Parathyroid adenoma (tissue), 2 donors: ENCODE measurements at regions not wholly inside any gene's neighbourhood (a gene's known extent, or its start where the extent isn't known, plus 50 kb on each side); places are given as distances from the start of the nearest gene placed in this dataset.
A peak's percentile ranks its signal among the peaks of the same experiment; 100 is the strongest.
"Not testable (repeated sequence)": the region's sequence is repeated elsewhere in the genome, so short reads cannot be mapped to it uniquely, and the experiment has no call there.

Source experiments
- H2AFZ ChIP-seq: fragments of 300-600 bp; sonication (generic); one replicate; pipeline ENCODE4 v1.7.0; 2017; ENCODE audit warnings: antibody characterized with exemption, mild to moderate bottlenecking
- H3K27ac ChIP-seq: fragments of 300-600 bp; sonication (generic); one replicate; pipeline ENCODE4 v1.7.0; 2017
- H3K27me3 ChIP-seq: fragments of 300-600 bp; sonication (generic); one replicate; pipeline ENCODE4 v1.7.0; 2017; ENCODE audit warnings: low read length; ENCODE audit not compliant: control insufficient read depth, insufficient read depth
- H3K36me3 ChIP-seq: fragments of 300-600 bp; sonication (generic); one replicate; pipeline ENCODE4 v1.7.0; 2017; ENCODE audit warnings: low read length; ENCODE audit not compliant: control insufficient read depth, insufficient read depth
- H3K4me1 ChIP-seq: fragments of 300-600 bp; sonication (generic); one replicate; pipeline ENCODE4 v1.7.0; 2017; ENCODE audit warnings: control low read depth
- H3K4me2 ChIP-seq: fragments of 300-600 bp; sonication (generic); one replicate; pipeline ENCODE4 v1.7.0; 2017; ENCODE audit warnings: low read length
- H3K4me3 ChIP-seq: fragments of 300-600 bp; sonication (generic); one replicate; pipeline ENCODE4 v1.7.0; 2017; ENCODE audit warnings: low read depth, low read length
- H3K79me2 ChIP-seq: fragments of 300-600 bp; sonication (generic); one replicate; pipeline ENCODE4 v1.7.0; 2017; ENCODE audit warnings: control low read depth
- H3K9ac ChIP-seq: fragments of 300-600 bp; sonication (generic); one replicate; pipeline ENCODE4 v1.7.0; 2017; ENCODE audit warnings: mild to moderate bottlenecking
- H3K9me3 ChIP-seq: fragments of 300-600 bp; sonication (generic); one replicate; pipeline ENCODE4 v1.7.0; 2017; ENCODE audit warnings: low read length; ENCODE audit not compliant: control insufficient read depth
- TF ChIP-seq, protein P1 (sequence below): fragments of 300-600 bp; sonication (generic); IDR thresholded peaks from one replicate; pipeline ENCODE4 v1.7.0; 2017; ENCODE audit warnings: antibody characterized with exemption, mild to moderate bottlenecking
- donor health status: primary hyperparathyroidism.

DNA sequence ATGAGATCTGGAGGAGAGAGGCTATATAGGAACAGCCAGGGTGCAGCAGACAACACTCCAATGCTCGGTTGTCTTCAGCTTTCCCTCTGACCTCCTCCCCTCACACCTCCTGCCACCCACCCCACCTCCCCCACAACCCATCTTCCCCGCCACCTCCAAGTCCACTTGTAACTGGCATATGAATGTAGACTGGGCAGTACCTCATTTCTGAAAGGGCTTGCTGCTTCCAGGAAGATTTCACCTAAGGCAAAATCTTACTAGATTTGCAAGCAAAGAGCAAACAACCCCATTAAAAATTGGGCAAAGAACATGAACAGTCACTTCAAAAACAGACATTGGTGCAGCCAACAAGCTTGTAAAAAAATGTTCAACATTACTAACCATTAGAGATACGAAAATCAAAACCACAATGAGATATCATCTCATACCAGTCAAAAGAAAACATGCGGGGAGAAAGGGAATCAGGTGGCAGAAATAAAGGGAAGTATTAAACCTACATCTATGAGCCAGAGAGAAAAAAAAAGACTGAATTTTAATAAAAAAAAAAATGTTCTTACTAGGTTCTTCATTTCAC, 164.6 kb upstream of the C1GALT1 start:
- no peaks in the 10 kb centered on the region for H3K27me3 ChIP-seq
- H3K9ac ChIP-seq = no peak overlapping the region
- H3K4me1 ChIP-seq = peaks cover 63% of the 10 kb centered on the region
- H2AFZ ChIP-seq = no peak overlapping the region
- H3K79me2 ChIP-seq = no peaks in the 10 kb centered on the region
- peak overlapping the region; percentile 97 for H3K27ac ChIP-seq
- peak overlapping the region; percentile 22 for H3K4me2 ChIP-seq
- TF ChIP-seq, protein P1, sequence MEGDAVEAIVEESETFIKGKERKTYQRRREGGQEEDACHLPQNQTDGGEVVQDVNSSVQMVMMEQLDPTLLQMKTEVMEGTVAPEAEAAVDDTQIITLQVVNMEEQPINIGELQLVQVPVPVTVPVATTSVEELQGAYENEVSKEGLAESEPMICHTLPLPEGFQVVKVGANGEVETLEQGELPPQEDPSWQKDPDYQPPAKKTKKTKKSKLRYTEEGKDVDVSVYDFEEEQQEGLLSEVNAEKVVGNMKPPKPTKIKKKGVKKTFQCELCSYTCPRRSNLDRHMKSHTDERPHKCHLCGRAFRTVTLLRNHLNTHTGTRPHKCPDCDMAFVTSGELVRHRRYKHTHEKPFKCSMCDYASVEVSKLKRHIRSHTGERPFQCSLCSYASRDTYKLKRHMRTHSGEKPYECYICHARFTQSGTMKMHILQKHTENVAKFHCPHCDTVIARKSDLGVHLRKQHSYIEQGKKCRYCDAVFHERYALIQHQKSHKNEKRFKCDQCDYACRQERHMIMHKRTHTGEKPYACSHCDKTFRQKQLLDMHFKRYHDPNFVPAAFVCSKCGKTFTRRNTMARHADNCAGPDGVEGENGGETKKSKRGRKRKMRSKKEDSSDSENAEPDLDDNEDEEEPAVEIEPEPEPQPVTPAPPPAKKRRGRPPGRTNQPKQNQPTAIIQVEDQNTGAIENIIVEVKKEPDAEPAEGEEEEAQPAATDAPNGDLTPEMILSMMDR = no peak
- H3K36me3 ChIP-seq = no peaks in the 10 kb centered on the region
- peak overlapping the region; percentile 13 for H3K4me3 ChIP-seq
- no peaks in the 10 kb centered on the region for H3K9me3 ChIP-seq

GRCh38 chr7:7018290-7018689, 164.1 kb upstream of the C1GALT1 start:
- H2AFZ ChIP-seq = no peak overlapping the region
- no peaks in the 10 kb centered on the region for H3K79me2 ChIP-seq
- TF ChIP-seq, protein P1 = no peak
- peak overlapping the region; percentile 6 for H3K4me2 ChIP-seq
- no peaks in the 10 kb centered on the region for H3K36me3 ChIP-seq
- H3K27ac ChIP-seq = peak overlapping the region; percentile 97
- no peak overlapping the region for H3K9ac ChIP-seq
- peaks cover 58% of the 10 kb centered on the region for H3K4me1 ChIP-seq
- H3K27me3 ChIP-seq = no peaks in the 10 kb centered on the region
- H3K4me3 ChIP-seq = peak overlapping the region; percentile 13
- no peaks in the 10 kb centered on the region for H3K9me3 ChIP-seq

DNA sequence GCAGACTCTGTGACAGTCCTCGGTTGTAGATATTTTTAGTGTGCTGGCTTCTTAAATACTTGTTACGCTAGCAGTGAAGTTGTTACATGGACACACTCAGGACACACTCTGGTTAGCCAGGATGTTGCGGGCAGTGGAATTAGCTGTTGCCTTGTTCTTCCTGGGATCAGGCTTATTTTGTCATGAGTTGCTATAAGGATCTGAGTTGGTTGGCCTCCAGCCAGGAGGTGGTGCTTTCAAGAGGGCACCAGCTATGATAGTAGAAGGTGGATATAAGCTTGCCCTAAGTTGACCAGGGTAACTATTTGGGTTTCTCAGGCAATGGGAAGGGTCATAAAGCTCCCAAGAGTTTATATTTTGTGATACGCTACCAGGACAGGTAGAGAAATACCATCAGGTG, 150.1 kb upstream of the C1GALT1 start:
- no peaks in the 10 kb centered on the region for H3K27me3 ChIP-seq
- H3K4me2 ChIP-seq = no peak overlapping the region
- no peaks in the 10 kb centered on the region for H3K9me3 ChIP-seq
- H3K9ac ChIP-seq = no peak overlapping the region
- TF ChIP-seq, protein P1 = no peak
- peaks cover 45% of the 10 kb centered on the region for H3K79me2 ChIP-seq
- H3K4me1 ChIP-seq = peaks cover 29% of the 10 kb centered on the region
- H3K27ac ChIP-seq = peak overlapping the region; percentile 40
- peak overlapping the region; percentile 53 for H2AFZ ChIP-seq
- no peak overlapping the region for H3K4me3 ChIP-seq
- H3K36me3 ChIP-seq = no peaks in the 10 kb centered on the region

DNA sequence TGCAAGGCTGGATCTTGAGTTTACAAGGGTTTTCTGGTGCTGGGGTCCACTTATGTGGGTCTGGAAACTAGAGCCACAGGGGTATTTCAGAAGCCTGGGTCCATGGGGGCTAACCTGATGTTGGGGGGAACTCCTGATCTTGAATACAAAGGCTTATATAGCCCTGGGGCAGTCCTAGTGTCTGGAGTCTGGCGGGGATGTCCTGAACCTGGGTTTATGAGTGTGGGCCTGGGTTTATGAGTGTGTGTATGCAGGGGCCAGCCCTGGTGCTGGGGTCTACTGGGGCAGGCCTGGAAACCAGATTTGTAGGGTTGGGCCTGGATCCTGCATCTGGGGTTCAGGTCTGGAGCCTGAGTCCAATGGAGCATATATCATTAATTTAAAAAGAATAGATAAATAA, 146.5 kb upstream of the C1GALT1 start:
- Histone ChIP-seq H3K79me2 (peaks cover 34% of the 10 kb centered on the region), H3K27me3 (no peaks in the 10 kb centered on the region), H3K4me2 (no peak overlapping the region), H3K4me1 (peaks cover 39% of the 10 kb centered on the region), H3K4me3 (no peak overlapping the region), H3K27ac (no peak overlapping the region), H2AFZ (no peak overlapping the region), H3K9me3 (no peaks in the 10 kb centered on the region), H3K9ac (no peak overlapping the region), H3K36me3 (no peaks in the 10 kb centered on the region)
- TF ChIP-seq, protein P1 = no peak

DNA sequence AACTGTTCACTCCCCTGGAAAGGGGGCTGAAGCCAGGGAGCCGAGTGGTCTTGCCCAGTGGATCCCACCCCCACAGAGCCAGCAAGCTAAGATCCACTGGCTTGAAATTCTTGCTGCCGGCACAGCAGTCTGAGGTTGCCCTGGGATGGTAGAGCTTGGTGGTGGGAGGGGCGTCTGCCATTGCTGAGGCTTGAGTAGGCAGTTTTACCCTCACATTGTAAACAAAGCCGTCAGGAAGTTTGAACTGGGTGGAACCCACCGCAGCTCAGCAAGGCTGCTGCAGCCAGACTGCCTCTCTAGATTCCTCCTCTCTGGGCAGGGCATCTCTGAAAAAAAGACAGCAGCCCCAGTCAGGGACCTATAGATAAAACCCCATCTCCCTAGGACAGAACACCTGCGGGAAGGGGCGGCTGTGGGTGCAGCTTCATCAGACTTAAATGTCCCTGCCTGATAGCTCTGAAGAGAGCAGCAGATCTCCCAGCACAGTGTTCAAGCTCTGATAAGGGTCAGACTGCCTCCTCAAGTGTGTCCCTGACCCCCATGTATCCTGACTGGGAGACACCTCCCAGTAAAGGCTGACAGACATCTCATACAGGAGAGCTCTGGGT, 140.0 kb upstream of the C1GALT1 start:
- not testable (repeated sequence) for H3K27me3 ChIP-seq, H3K9me3 ChIP-seq

More for the DNA sequence above, 140.0 kb upstream of the C1GALT1 start:
- not testable (repeated sequence) for H3K4me3 ChIP-seq, H3K4me2 ChIP-seq, H3K9ac ChIP-seq, H3K79me2 ChIP-seq, H3K36me3 ChIP-seq
- H3K27ac ChIP-seq = peak overlapping the region; percentile 68
- peaks cover 49% of the 10 kb centered on the region for H3K4me1 ChIP-seq
- H2AFZ ChIP-seq = peak overlapping the region; percentile 63
